ENCODE measurements at regions not wholly inside any gene's neighbourhood (a gene's known extent, or its start where the extent isn't known, plus 50 kb on each side); places are given as distances from the start of the nearest gene placed in this dataset.

- DNase-seq: no peak
These were observed 74.7 kb upstream of the PIWIL1 start for GRCh38 chr12:130263025-130263424.

- no peak for DNase-seq
These were observed 73.7 kb upstream of the PIWIL1 start for GRCh38 chr12:130263996-130264395.

GRCh38 chr12:130266751-130267150, 70.9 kb upstream of the PIWIL1 start:
- no peak for DNase-seq

GRCh38 chr12:130280231-130280630, 57.5 kb upstream of the PIWIL1 start:
- peak; percentile 39 for DNase-seq

- DNase-seq: no peak
These were observed 56.9 kb upstream of the PIWIL1 start for GRCh38 chr12:130280742-130281141.

- DNase-seq: peak; percentile 46
These were observed 56.4 kb upstream of the PIWIL1 start for GRCh38 chr12:130281153-130281799.

- no peak for DNase-seq
These were observed 51.6 kb upstream of the PIWIL1 start for GRCh38 chr12:130286041-130286440.

- DNase-seq: no peak
These were observed 50.8 kb upstream of the PIWIL1 start for GRCh38 chr12:130286741-130287440.

Data from activated CD4-positive, alpha-beta T cell treated with anti-CD3 and anti-CD28 coated beads, Interleukin-2, Interleukin-6, amounts not matched to agents 100 ng/mL and 50 ng/mL, durations not matched to agents 16 hours and 8 hours (primary cell).